ENCODE measurements at regions not wholly inside any gene's neighbourhood (a gene's known extent, or its start where the extent isn't known, plus 50 kb on each side); places are given as distances from the start of the nearest gene placed in this dataset.

- TF ChIP-seq ZNF266 (tag by site-specific recombination; IDR thresholded peaks at IDR 0.05; ENCODE audit: low read depth), result no peak
- TF ChIP-seq CTCF (tag by site-specific recombination; IDR thresholded peaks at IDR 0.05), result no peak
- TF ChIP-seq ZNF548 (tag by site-specific recombination; IDR thresholded peaks at IDR 0.05), result no peak
- no peak for TF ChIP-seq SP2 (tag by site-specific recombination; IDR thresholded peaks at IDR 0.05)
- no peak for TF ChIP-seq REST (tag by site-specific recombination; IDR thresholded peaks at IDR 0.05)
- no peak for TF ChIP-seq OVOL3 (tag by site-specific recombination; IDR thresholded peaks at IDR 0.05)
- no peak for TF ChIP-seq TSHZ1 (tag by site-specific recombination; IDR thresholded peaks at IDR 0.05; ENCODE audit: borderline replicate concordance)
- TF ChIP-seq ZBTB48 (tag by site-specific recombination; IDR thresholded peaks at IDR 0.05), result no peak
- TF ChIP-seq ZNF23 (tag by site-specific recombination; IDR thresholded peaks at IDR 0.05; ENCODE audit: borderline replicate concordance), result no peak
- no peak for TF ChIP-seq ZNF473 (tag by site-specific recombination; IDR thresholded peaks at IDR 0.05)
- TF ChIP-seq ZFP41 (tag by site-specific recombination; IDR thresholded peaks at IDR 0.05; ENCODE audit: borderline replicate concordance), result no peak
Observed at GRCh38 chr3:194961571-194961970, 275.9 kb downstream of the FAM43A start.
